ENCODE measurements at regions not wholly inside any gene's neighbourhood (a gene's known extent, or its start where the extent isn't known, plus 50 kb on each side); places are given as distances from the start of the nearest gene placed in this dataset.
"Not testable (repeated sequence)": the region's sequence is repeated elsewhere in the genome, so short reads cannot be mapped to it uniquely, and the experiment has no call there.

- H3K9me3 Mint-ChIP-seq = no peaks in the 10 kb centered on the region
- ATAC-seq (replicated peaks) (no peak), DNase-seq (no peak)
- no peak overlapping the region for H3K27ac Mint-ChIP-seq
- no peaks in the 10 kb centered on the region for H3K36me3 Mint-ChIP-seq
- H3K27me3 Mint-ChIP-seq = peaks cover 23 to 41% of the 10 kb centered on the region in 2 donors
- no peak overlapping the region for H3K4me3 Mint-ChIP-seq
- no peaks in the 10 kb centered on the region for H3K4me1 Mint-ChIP-seq
Measured at GRCh38 chr5:69000949-69001348, 92.9 kb upstream of the SLC30A5 start.

GRCh38 chr5:69001627-69002026 lies 92.2 kb upstream of the SLC30A5 start:
- Mint-ChIP-seq H3K27ac (no peak overlapping the region), H3K36me3 (no peaks in the 10 kb centered on the region), H3K4me3 (no peak overlapping the region), H3K27me3 (peaks cover 26 to 42% of the 10 kb centered on the region in 2 donors), H3K9me3 (no peaks in the 10 kb centered on the region), H3K4me1 (no peaks in the 10 kb centered on the region)
- no peak for DNase-seq
- no peak for ATAC-seq (replicated peaks)

- no peak overlapping the region for H3K27ac Mint-ChIP-seq
- no peaks in the 10 kb centered on the region for H3K36me3 Mint-ChIP-seq
- ATAC-seq (replicated peaks) = no peak
- no peak for DNase-seq
- H3K27me3 Mint-ChIP-seq = peaks cover 28 to 34% of the 10 kb centered on the region in 2 donors
- no peak overlapping the region for H3K4me3 Mint-ChIP-seq
- H3K4me1 Mint-ChIP-seq = peaks cover 0 to 1% of the 10 kb centered on the region in 2 donors
- H3K9me3 Mint-ChIP-seq = no peaks in the 10 kb centered on the region
Measured at GRCh38 chr5:69004127-69004526, 89.7 kb upstream of the SLC30A5 start.

GRCh38 chr5:69004676-69005075 lies 89.1 kb upstream of the SLC30A5 start:
- Mint-ChIP-seq H3K4me1 (peaks cover 0 to 1% of the 10 kb centered on the region in 2 donors), H3K36me3 (no peaks in the 10 kb centered on the region), H3K4me3 (no peak overlapping the region), H3K27ac (no peak overlapping the region), H3K9me3 (no peaks in the 10 kb centered on the region), H3K27me3 (peaks cover 34 to 39% of the 10 kb centered on the region in 2 donors)
- ATAC-seq (replicated peaks) (no peak), DNase-seq (no peak)

GRCh38 chr5:69006030-69006429 lies 87.8 kb upstream of the SLC30A5 start:
- H3K4me3 Mint-ChIP-seq = no peak overlapping the region
- H3K9me3 Mint-ChIP-seq = no peaks in the 10 kb centered on the region
- H3K27me3 Mint-ChIP-seq = peaks cover 35 to 50% of the 10 kb centered on the region in 2 donors
- ATAC-seq (replicated peaks) (no peak), DNase-seq (no peak)
- no peak overlapping the region for H3K27ac Mint-ChIP-seq
- peaks cover 0 to 1% of the 10 kb centered on the region in 2 donors for H3K4me1 Mint-ChIP-seq
- H3K36me3 Mint-ChIP-seq = no peaks in the 10 kb centered on the region

- Mint-ChIP-seq H3K27me3 (peaks cover 35 to 50% of the 10 kb centered on the region in 2 donors), H3K36me3 (no peaks in the 10 kb centered on the region), H3K4me1 (peaks cover 0 to 1% of the 10 kb centered on the region in 2 donors), H3K9me3 (no peaks in the 10 kb centered on the region), H3K4me3 (no peak overlapping the region), H3K27ac (no peak overlapping the region)
- ATAC-seq (replicated peaks) (no peak), DNase-seq (no peak)
Measured at GRCh38 chr5:69007163-69007562, 86.7 kb upstream of the SLC30A5 start.

GRCh38 chr5:69007726-69008368 lies 86.0 kb upstream of the SLC30A5 start:
- no peak overlapping the region for H3K27ac Mint-ChIP-seq
- H3K27me3 Mint-ChIP-seq = peaks cover 35 to 48% of the 10 kb centered on the region in 2 donors
- peak; percentile 59 for DNase-seq

GRCh38 chr5:69010476-69010875 lies 83.3 kb upstream of the SLC30A5 start:
- Mint-ChIP-seq H3K27ac (no peak overlapping the region), H3K9me3 (peaks cover 2 to 10% of the 10 kb centered on the region in 2 donors), H3K4me3 (no peak overlapping the region), H3K27me3 (peaks cover 24 to 33% of the 10 kb centered on the region in 2 donors), H3K36me3 (no peaks in the 10 kb centered on the region), H3K4me1 (peaks cover 0 to 1% of the 10 kb centered on the region in 2 donors)
- ATAC-seq (replicated peaks) (no peak), DNase-seq (no peak)

More at GRCh38 chr5:69007726-69008368, 86.0 kb upstream of the SLC30A5 start:
- Mint-ChIP-seq H3K4me3 (no peak overlapping the region), H3K9me3 (no peaks in the 10 kb centered on the region), H3K4me1 (peaks cover 0 to 1% of the 10 kb centered on the region in 2 donors), H3K36me3 (no peaks in the 10 kb centered on the region)
- peak; percentile 87 to 91 for ATAC-seq (replicated peaks)

- Mint-ChIP-seq H3K27ac (no peak overlapping the region), H3K36me3 (no peaks in the 10 kb centered on the region), H3K27me3 (peaks cover 19 to 23% of the 10 kb centered on the region in 2 donors), H3K9me3 (peaks cover 2 to 10% of the 10 kb centered on the region in 2 donors), H3K4me3 (no peak overlapping the region), H3K4me1 (peaks cover 0 to 1% of the 10 kb centered on the region in 2 donors)
- ATAC-seq (replicated peaks) (no peak), DNase-seq (no peak)
Measured at GRCh38 chr5:69011910-69012309, 81.9 kb upstream of the SLC30A5 start.

- Mint-ChIP-seq H3K4me3 (no peak overlapping the region), H3K27me3 (peaks cover 12 to 27% of the 10 kb centered on the region in 2 donors), H3K9me3 (peaks cover 2 to 10% of the 10 kb centered on the region in 2 donors), H3K4me1 (no peaks in the 10 kb centered on the region), H3K36me3 (no peaks in the 10 kb centered on the region), H3K27ac (no peak overlapping the region)
- ATAC-seq (replicated peaks) = no peak
- DNase-seq = no peak
Measured at GRCh38 chr5:69013481-69013880, 80.3 kb upstream of the SLC30A5 start.

GRCh38 chr5:69014007-69014406 lies 79.8 kb upstream of the SLC30A5 start:
- not testable (repeated sequence) for H3K4me3 Mint-ChIP-seq; DNase-seq; H3K4me1 Mint-ChIP-seq; H3K36me3 Mint-ChIP-seq; ATAC-seq (replicated peaks)
- Mint-ChIP-seq H3K27me3 (peaks cover 10 to 23% of the 10 kb centered on the region in 2 donors), H3K9me3 (peaks cover 2 to 10% of the 10 kb centered on the region in 2 donors), H3K27ac (peak overlapping the region; percentile 49)

- no peak overlapping the region for H3K27ac Mint-ChIP-seq
- H3K9me3 Mint-ChIP-seq = no peaks in the 10 kb centered on the region
- no peak overlapping the region for H3K4me3 Mint-ChIP-seq
- H3K36me3 Mint-ChIP-seq = no peaks in the 10 kb centered on the region
- no peaks in the 10 kb centered on the region for H3K4me1 Mint-ChIP-seq
- no peak for DNase-seq
- ATAC-seq (replicated peaks) = no peak
- H3K27me3 Mint-ChIP-seq = peaks cover 12 to 28% of the 10 kb centered on the region in 2 donors
Measured at GRCh38 chr5:69019668-69020375, 74.0 kb upstream of the SLC30A5 start.

- Mint-ChIP-seq H3K4me3 (no peak overlapping the region), H3K36me3 (no peaks in the 10 kb centered on the region), H3K9me3 (no peaks in the 10 kb centered on the region), H3K27ac (no peak overlapping the region), H3K4me1 (peaks cover 0 to 4% of the 10 kb centered on the region in 2 donors), H3K27me3 (peaks cover 6 to 24% of the 10 kb centered on the region in 2 donors)
- no peak for DNase-seq
- ATAC-seq (replicated peaks) = peak in 1 of 2 donors; percentile 59
Measured at GRCh38 chr5:69024241-69024651, 69.6 kb upstream of the SLC30A5 start.

- DNase-seq = no peak
- Mint-ChIP-seq H3K4me1 (peaks cover 0 to 4% of the 10 kb centered on the region in 2 donors), H3K9me3 (no peaks in the 10 kb centered on the region), H3K36me3 (no peaks in the 10 kb centered on the region), H3K27me3 (peaks cover 5 to 17% of the 10 kb centered on the region in 2 donors), H3K27ac (no peak overlapping the region), H3K4me3 (no peak overlapping the region)
- peak in 1 of 2 donors; percentile 50 for ATAC-seq (replicated peaks)
Measured at GRCh38 chr5:69029292-69029691, 64.5 kb upstream of the SLC30A5 start.
